GM21825 (cell line): ENCODE measurements at regions not wholly inside any gene's neighbourhood (a gene's known extent, or its start where the extent isn't known, plus 50 kb on each side); places are given as distances from the start of the nearest gene placed in this dataset.

Experiments
- ATAC-seq: cut with Tn5 transposase; IDR thresholded peaks from one replicate; pipeline ENCODE4 v1.9.1; 2021; ENCODE audit warnings: mild to moderate bottlenecking, moderate library complexity; ENCODE audit not compliant: unreplicated experiment

GRCh38 chr2:19045151-19045550 lies 313.3 kb downstream of the OSR1 start:
- no peak for ATAC-seq

GRCh38 chr2:19043893-19044292 lies 314.5 kb downstream of the OSR1 start:
- ATAC-seq, result no peak

GRCh38 chr2:19041434-19042041 lies 316.9 kb downstream of the OSR1 start:
- ATAC-seq, result no peak

- ATAC-seq, result no peak
Observed at GRCh38 chr2:19038071-19039015, 320.1 kb downstream of the OSR1 start.

GRCh38 chr2:19036091-19036490 lies 322.3 kb downstream of the OSR1 start:
- ATAC-seq, result no peak

GRCh38 chr2:19035238-19035637 lies 323.2 kb downstream of the OSR1 start:
- no peak for ATAC-seq

GRCh38 chr2:19033240-19033639 lies 325.2 kb downstream of the OSR1 start:
- ATAC-seq, result no peak

GRCh38 chr2:19031642-19032041 lies 326.8 kb downstream of the OSR1 start:
- no peak for ATAC-seq

- ATAC-seq, result no peak
Observed at GRCh38 chr2:19029655-19030054, 328.8 kb downstream of the OSR1 start.

GRCh38 chr2:19028587-19029375 lies 329.6 kb downstream of the OSR1 start:
- no peak for ATAC-seq

- no peak for ATAC-seq
Observed at GRCh38 chr2:19027626-19028025, 330.8 kb downstream of the OSR1 start.

- no peak for ATAC-seq
Observed at GRCh38 chr2:19026261-19026660, 332.2 kb downstream of the OSR1 start.

- ATAC-seq, result no peak
Observed at GRCh38 chr2:19022334-19022733, 336.1 kb downstream of the OSR1 start.

- no peak for ATAC-seq
Observed at GRCh38 chr2:19021721-19022120, 336.7 kb downstream of the OSR1 start.

- ATAC-seq, result no peak
Observed at GRCh38 chr2:19021100-19021476, 337.3 kb downstream of the OSR1 start.

- no peak for ATAC-seq
Observed at GRCh38 chr2:19020144-19021099, 338.0 kb downstream of the OSR1 start.

- ATAC-seq, result no peak
Observed at GRCh38 chr2:19009510-19009909, 348.9 kb downstream of the OSR1 start.

GRCh38 chr2:19003554-19003953 lies 354.9 kb downstream of the OSR1 start:
- ATAC-seq, result no peak

- ATAC-seq, result no peak
Observed at GRCh38 chr2:19000776-19001175, 357.6 kb downstream of the OSR1 start.

- ATAC-seq, result no peak
Observed at GRCh38 chr2:18999198-18999597, 359.2 kb downstream of the OSR1 start.
